ENCODE measurements at regions not wholly inside any gene's neighbourhood (a gene's known extent, or its start where the extent isn't known, plus 50 kb on each side); places are given as distances from the start of the nearest gene placed in this dataset.
"Not testable (repeated sequence)": the region's sequence is repeated elsewhere in the genome, so short reads cannot be mapped to it uniquely, and the experiment has no call there.

- TF ChIP-seq, protein P1, sequence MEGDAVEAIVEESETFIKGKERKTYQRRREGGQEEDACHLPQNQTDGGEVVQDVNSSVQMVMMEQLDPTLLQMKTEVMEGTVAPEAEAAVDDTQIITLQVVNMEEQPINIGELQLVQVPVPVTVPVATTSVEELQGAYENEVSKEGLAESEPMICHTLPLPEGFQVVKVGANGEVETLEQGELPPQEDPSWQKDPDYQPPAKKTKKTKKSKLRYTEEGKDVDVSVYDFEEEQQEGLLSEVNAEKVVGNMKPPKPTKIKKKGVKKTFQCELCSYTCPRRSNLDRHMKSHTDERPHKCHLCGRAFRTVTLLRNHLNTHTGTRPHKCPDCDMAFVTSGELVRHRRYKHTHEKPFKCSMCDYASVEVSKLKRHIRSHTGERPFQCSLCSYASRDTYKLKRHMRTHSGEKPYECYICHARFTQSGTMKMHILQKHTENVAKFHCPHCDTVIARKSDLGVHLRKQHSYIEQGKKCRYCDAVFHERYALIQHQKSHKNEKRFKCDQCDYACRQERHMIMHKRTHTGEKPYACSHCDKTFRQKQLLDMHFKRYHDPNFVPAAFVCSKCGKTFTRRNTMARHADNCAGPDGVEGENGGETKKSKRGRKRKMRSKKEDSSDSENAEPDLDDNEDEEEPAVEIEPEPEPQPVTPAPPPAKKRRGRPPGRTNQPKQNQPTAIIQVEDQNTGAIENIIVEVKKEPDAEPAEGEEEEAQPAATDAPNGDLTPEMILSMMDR (IDR thresholded peaks at IDR 0.05; ENCODE audit: low read depth, low read length, missing control alignments) = no peak
- H3K4me3 ChIP-seq (ENCODE audit: low read depth, low read length) = no peak overlapping the region
- no peak overlapping the region for H3K27ac ChIP-seq
- in situ Hi-C loops (cut with HindIII; ENCODE audit: low pct_ligation_motif_present, low sequenced_read_pairs) = no loop called here
- H3K27me3 ChIP-seq (replicated peaks) = no peaks in the 10 kb centered on the region
- DNase-seq = no peak
- no peaks in the 10 kb centered on the region for H3K36me3 ChIP-seq (replicated peaks)
Observed at GRCh38 chr1:164165466-164165865, 393.5 kb upstream of the PBX1 start.

- H3K4me3 ChIP-seq (ENCODE audit: low read depth, low read length); H3K36me3 ChIP-seq (replicated peaks); H3K27me3 ChIP-seq (replicated peaks); in situ Hi-C loops (cut with HindIII; ENCODE audit: low pct_ligation_motif_present, low sequenced_read_pairs); H3K27ac ChIP-seq: not testable (repeated sequence)
- peak; percentile 1 for DNase-seq
Observed at GRCh38 chr1:164166454-164166853, 392.5 kb upstream of the PBX1 start.

DNA sequence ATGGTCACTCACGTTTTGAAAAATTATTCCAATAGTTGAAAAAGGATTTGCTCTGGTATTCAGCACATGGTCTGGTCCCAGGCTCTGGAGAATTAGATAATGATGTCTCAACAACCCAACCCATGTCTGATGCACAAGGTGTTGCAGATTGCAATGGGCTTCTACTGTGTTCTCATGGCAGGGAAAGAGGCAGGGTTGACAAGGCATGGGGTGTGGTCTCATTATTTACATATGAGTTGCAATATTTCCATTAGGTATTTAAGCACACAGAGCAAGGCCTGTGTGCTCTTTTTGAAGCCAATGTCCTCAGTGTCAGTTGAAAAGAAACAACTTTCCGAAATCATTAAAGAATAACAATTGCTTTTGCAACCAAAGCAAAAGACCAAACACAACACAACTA lies 381.9 kb upstream of the PBX1 start:
- no peaks in the 10 kb centered on the region for H3K36me3 ChIP-seq (replicated peaks)
- H3K4me3 ChIP-seq (ENCODE audit: low read depth, low read length) = no peak overlapping the region
- H3K27ac ChIP-seq = no peak overlapping the region
- TF ChIP-seq, protein P1 (IDR thresholded peaks at IDR 0.05; ENCODE audit: low read depth, low read length, missing control alignments) = no peak
- H3K27me3 ChIP-seq (replicated peaks) = no peaks in the 10 kb centered on the region
- DNase-seq = no peak
- in situ Hi-C loops (cut with HindIII; ENCODE audit: low pct_ligation_motif_present, low sequenced_read_pairs) = no loop called here

DNA sequence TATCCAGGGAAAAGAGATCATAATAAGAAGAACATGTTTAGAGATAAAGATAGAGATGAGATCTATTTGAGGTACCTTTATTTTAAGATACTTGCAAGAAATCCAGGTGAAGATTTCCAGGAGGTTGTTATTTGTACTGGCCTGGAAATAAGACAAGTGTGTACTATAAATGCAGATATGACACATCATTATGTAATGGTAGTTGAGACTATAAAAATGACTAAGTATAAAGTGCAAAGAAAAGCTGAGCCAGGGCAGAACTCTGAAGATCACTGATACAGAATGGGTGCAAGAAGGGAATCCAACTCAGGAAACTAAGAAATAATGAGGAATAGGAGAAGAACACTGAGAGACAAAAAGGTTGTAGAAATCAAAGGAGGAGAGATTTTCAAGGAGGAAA lies 378.2 kb upstream of the PBX1 start:
- DNase-seq = no peak
- in situ Hi-C loops (cut with HindIII; ENCODE audit: low pct_ligation_motif_present, low sequenced_read_pairs) = no loop called here
- no peak overlapping the region for H3K27ac ChIP-seq
- TF ChIP-seq, protein P1 (IDR thresholded peaks at IDR 0.05; ENCODE audit: low read depth, low read length, missing control alignments) = no peak
- no peaks in the 10 kb centered on the region for H3K36me3 ChIP-seq (replicated peaks)
- H3K4me3 ChIP-seq (ENCODE audit: low read depth, low read length) = no peak overlapping the region
- no peaks in the 10 kb centered on the region for H3K27me3 ChIP-seq (replicated peaks)

GRCh38 chr1:164183854-164184635 lies 374.9 kb upstream of the PBX1 start:
- H3K36me3 ChIP-seq (replicated peaks) = no peaks in the 10 kb centered on the region
- H3K27ac ChIP-seq = no peak overlapping the region
- DNase-seq = no peak
- in situ Hi-C loops (cut with HindIII; ENCODE audit: low pct_ligation_motif_present, low sequenced_read_pairs) = no loop called here
- H3K4me3 ChIP-seq (ENCODE audit: low read depth, low read length) = no peak overlapping the region
- no peaks in the 10 kb centered on the region for H3K27me3 ChIP-seq (replicated peaks)
- TF ChIP-seq, protein P1 (IDR thresholded peaks at IDR 0.05; ENCODE audit: low read depth, low read length, missing control alignments) = no peak

- Histone ChIP-seq H3K27me3 (replicated peaks) (no peaks in the 10 kb centered on the region), H3K36me3 (replicated peaks) (no peaks in the 10 kb centered on the region), H3K4me3 (ENCODE audit: low read depth, low read length) (no peak overlapping the region), H3K27ac (no peak overlapping the region)
- in situ Hi-C loops (cut with HindIII; ENCODE audit: low pct_ligation_motif_present, low sequenced_read_pairs) = no loop called here
- TF ChIP-seq, protein P1 (IDR thresholded peaks at IDR 0.05; ENCODE audit: low read depth, low read length, missing control alignments) = no peak
- DNase-seq = no peak
Observed at GRCh38 chr1:164186881-164187280, 372.1 kb upstream of the PBX1 start.
